NCI-H1694 treated with DMSO at 0.1 percent for 48 hours (cell line): ENCODE measurements at regions not wholly inside any gene's neighbourhood (a gene's known extent, or its start where the extent isn't known, plus 50 kb on each side); places are given as distances from the start of the nearest gene placed in this dataset.

Source experiments
- DNase-seq: peaks from one replicate; lab custom pipeline; 2025; lab: John Stamatoyannopoulos, UW

GRCh38 chr13:56198350-56198749 is 942.4 kb upstream of the PRR20A start:
- no peak for DNase-seq

DNA sequence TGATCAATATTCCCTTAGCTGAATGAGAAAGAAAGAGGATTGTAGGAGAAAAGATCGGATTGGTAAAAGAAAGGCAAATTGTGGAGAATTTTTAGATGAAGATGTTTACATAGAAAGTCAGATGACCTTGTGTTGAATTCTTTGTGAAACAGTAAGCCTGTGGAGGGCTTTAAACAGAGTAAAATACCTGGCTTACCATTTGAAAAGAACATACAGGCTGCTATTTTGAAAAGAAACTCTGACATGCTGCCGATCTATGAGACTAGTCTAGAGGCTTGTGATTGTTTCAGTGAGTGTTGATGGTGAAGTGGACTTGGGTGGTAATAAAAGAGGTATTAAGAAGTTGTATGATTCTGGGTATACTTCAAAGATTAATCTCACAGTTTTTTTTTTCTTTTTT is 938.9 kb upstream of the PRR20A start:
- DNase-seq, result no peak

- no peak for DNase-seq
Observed at GRCh38 chr13:56216221-56216620, 924.5 kb upstream of the PRR20A start.

DNA sequence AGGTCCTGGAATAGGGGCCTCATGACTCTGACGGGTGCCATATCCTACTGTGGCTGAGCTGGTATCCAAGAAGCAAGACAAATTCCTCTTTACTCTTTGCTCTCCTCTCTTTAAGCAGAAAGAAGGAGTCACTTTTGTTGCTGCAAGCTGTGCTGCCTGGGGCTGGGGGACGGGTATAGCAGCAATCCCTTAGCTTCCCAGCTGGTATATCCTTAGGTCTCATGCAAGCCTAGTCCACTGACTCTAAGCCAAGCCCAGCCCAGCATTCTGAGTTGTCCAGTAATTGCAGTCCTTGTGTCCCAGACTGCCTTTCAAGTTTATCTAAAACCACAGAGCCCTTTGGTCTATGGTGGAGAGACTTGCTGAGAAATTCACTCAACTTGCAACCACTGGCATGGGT is 893.0 kb upstream of the PRR20A start:
- no peak for DNase-seq

GRCh38 chr13:56271686-56272085 is 869.0 kb upstream of the PRR20A start:
- DNase-seq, result no peak

- no peak for DNase-seq
Observed at GRCh38 chr13:56283262-56283828, 857.4 kb upstream of the PRR20A start.

DNA sequence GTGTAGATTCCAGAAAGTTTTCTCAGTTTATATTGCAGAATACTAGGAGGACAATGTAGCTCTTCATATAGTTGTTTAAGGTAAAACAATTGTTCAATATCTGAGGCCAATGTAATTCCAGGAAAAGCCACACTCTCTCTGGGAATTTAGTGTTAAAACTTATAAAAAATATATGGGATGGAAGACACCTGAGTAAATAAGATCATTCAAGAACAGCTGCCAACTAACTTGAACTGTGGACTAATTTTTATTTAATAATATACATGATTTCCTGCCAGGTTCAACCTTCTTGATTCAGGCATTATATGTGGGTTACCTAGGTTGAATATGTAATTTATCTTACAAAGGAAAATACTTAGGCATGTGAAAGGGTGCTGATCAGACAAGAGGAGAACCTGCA is 841.1 kb upstream of the PRR20A start:
- no peak for DNase-seq

GRCh38 chr13:56314765-56315164 is 826.0 kb upstream of the PRR20A start:
- DNase-seq, result no peak

DNA sequence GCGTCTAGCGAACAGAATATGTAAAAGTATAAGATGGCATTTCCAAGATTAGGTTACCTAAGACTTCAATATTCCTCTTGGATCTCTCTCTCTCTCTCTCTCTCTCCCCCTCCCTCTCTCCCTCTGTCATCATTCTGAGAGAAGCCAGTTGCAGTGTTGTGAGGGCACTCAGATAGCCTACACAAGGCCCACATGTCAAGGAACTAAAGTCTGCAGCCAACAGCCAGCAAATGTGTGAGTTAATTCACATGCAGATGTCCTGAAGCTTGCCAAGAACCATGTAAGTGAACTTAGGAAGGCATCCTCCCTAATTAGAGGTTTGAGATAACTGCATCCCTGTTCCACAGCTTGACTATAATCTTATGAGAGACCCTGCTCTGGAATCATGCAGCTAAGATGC is 822.9 kb upstream of the PRR20A start:
- no peak for DNase-seq

DNA sequence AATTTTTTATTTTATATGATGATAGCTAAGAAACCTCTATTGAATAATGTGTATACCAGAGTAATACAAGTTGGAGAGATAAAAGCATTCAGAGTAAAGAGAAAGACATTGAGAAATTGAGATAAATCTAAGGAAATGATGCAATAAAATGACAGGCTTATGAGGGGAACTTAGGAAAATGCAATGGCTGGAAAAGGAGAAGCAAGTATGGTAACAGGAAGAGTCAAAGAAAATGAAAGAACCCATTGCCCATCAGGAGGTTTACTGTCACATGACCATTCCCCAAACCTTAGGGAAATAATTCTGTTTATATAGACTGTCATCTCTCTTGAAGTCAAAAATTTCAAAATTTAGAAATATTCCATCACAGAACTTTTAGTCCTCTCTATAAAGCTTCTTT is 808.0 kb upstream of the PRR20A start:
- DNase-seq, result no peak

- no peak for DNase-seq
Observed at GRCh38 chr13:56335775-56336174, 804.9 kb upstream of the PRR20A start.

DNA sequence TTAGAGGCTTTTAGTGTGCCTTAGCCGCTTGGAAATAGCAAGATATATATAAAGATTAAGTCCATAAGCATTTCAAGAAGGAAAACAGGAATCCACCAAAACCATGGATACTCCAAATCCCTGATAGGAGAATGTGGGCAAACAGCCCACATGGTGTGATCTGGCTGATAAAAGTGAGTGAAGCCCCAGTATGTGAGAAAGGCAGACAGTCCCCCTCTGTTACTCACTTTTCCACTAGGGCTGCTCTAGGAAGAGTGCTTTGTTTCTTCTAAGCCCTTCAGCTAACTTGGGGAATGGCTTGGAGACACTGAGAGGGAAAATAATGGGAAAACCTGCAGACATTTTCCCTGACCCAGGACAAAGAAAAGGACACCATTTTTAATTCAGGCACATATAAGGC is 802.3 kb upstream of the PRR20A start:
- no peak for DNase-seq

GRCh38 chr13:56347014-56347413 is 793.7 kb upstream of the PRR20A start:
- no peak for DNase-seq

- DNase-seq, result no peak
Observed at GRCh38 chr13:56349866-56350265, 790.9 kb upstream of the PRR20A start.

DNA sequence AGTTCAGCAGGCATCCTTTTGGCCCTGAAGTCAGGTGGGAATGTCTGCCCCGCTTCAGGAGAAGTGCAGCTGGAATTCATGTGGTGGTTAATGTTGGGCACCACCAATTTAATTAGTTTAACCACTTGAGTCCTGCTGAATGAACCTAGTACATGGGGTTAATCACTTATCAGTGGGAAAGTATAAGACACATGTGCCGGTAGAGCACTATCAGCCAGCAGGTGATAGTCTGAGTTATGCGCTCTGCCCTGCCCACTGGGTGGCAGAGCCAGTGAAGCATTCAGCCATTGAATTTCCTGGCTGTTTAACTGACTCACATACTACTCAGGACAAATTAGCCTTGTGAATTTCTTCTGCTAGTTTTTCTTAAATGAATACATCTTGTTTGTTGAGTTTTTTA is 789.7 kb upstream of the PRR20A start:
- no peak for DNase-seq

DNA sequence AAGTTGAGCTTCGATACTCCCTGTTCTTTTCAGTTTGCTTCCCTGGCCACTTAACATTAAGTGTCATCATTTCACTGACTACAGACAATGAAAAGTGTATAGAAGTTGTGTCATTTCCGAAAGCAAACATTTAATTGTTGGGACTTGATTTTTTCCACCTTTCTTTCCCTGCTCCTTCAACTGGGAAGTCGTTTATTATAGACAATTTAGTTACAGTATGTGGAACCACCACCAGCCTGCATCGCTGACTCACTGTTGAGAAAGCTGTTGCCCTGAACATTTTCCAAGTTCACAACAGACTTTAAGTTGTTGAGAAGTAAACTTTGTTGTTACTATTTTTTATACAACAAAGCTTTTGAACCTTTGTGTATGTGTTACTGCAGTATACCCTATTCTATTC is 788.4 kb upstream of the PRR20A start:
- no peak for DNase-seq

DNA sequence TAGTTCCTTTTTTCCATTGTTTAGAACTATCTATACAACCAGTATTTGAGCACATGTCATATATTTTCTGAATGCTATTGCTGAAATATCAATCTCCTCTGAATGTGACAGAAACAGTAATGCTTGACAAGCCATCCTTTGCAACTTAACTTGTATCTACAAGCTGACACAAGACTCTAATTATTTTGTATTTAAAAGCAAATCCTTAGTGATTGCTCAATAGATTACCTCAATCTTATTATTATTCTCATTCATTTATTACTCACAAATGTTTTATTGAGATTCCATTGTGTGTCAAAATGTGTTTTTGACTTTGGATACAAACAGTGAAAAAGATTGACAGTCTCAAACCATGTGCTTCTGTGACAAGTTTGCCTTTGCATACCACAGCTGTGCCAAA is 787.8 kb upstream of the PRR20A start:
- DNase-seq, result no peak

GRCh38 chr13:56356690-56357089 is 784.0 kb upstream of the PRR20A start:
- DNase-seq, result no peak

DNA sequence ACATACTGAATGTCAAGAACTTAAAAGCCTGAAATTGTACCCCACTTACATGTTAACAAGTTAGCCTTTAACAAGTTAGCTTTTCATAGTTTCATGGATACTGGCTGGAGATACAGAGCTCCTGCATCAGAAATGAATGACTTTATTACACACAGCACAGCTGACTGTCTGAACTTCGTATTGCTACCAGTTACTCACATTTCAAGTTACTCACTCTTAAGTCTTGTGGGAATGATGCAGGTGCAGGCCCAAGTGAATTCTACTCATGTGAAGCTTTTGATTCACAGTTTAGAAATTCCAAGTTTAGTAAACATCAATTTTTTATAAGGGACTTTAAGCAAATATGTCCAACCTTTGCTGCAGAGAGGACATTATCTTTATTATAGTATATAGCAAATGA is 762.2 kb upstream of the PRR20A start:
- no peak for DNase-seq

DNA sequence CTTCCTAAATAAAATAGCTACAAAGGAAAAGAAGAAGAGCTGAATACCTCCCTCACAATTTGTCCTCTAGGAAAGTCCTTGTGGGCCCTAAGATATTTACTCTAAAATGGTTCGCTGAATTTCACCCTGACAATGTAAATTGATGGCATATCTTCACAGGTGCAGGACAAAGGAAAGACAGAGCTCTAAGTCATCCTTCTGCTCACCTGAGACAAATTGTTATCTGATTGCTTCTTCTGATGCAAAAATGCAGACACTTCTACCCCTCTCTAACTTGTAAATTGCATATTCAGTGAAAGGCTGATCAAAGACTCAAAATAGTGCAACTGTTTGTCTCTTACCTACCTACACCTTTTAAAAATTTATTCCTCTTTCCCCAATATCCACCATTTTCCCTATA is 747.2 kb upstream of the PRR20A start:
- DNase-seq, result no peak

- DNase-seq, result no peak
Observed at GRCh38 chr13:56396318-56396717, 744.4 kb upstream of the PRR20A start.

GRCh38 chr13:56400774-56401173 is 739.9 kb upstream of the PRR20A start:
- no peak for DNase-seq

- no peak for DNase-seq
Observed at GRCh38 chr13:56412856-56413255, 727.9 kb upstream of the PRR20A start.

DNA sequence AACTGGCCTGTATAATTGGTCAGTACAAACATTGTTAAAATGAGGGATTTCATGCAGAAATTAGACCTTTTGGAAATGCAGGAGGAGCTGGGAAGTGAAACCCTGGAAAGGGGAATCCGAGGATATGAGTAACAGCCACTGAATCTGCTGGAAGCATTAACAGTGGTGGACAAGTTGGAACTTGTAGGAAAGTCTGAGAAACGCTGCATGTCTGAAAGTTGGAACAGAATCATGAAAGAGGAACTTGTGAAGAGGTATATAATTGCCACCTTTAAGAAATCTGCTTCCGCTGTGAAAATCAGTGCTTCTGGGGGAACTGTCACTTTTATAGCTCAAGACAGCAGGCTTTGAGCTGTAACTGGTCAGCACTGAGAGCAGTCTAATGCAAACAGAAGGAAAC is 716.5 kb upstream of the PRR20A start:
- no peak for DNase-seq
